Astrocyte of the spinal cord (primary cell): ENCODE measurements at regions not wholly inside any gene's neighbourhood (a gene's known extent, or its start where the extent isn't known, plus 50 kb on each side); places are given as distances from the start of the nearest gene placed in this dataset.

Experiments used
- DNase-seq: peaks from one replicate; pipeline ENCODE4 v3.0.0; 2011; ENCODE audit warnings: low read depth, low spot score
- H3K4me3 ChIP-seq: 2 replicates; pipeline ENCODE4 v1.5.1; 2011; ENCODE audit warnings: low read depth, mild to moderate bottlenecking, low read length, moderate library complexity
- in situ Hi-C: cut with HindIII; loops from 2 replicates; pipeline ENCODE4 v1.10.0; 2017; ENCODE audit warnings: low sequenced_read_pairs
- TF ChIP-seq, protein P1 (sequence below): IDR thresholded peaks from 2 replicates; pipeline ENCODE4 v1.5.1; 2012; ENCODE audit warnings: low read depth, mild to moderate bottlenecking, low read length, inconsistent platforms

DNA sequence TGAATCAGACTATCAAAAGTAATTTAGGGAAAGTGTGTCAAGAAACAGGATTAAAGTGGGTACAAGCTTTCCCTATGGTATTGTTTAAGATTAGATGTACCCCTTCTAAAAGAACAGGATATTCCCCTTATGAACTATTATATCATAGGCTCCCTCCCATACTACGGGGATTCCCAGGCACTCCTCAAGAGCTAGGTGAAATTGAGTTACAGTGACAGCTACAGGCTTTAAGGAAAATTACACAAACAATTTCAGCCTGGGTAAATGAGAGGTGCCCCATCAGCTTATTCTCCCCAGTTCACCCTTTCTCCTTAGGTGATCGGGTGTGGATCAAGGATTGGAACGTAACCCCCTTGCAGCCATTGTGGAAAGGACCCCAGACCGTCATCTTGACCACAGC is 240.8 kb upstream of the CNTN6 start:
- TF ChIP-seq, protein P1, sequence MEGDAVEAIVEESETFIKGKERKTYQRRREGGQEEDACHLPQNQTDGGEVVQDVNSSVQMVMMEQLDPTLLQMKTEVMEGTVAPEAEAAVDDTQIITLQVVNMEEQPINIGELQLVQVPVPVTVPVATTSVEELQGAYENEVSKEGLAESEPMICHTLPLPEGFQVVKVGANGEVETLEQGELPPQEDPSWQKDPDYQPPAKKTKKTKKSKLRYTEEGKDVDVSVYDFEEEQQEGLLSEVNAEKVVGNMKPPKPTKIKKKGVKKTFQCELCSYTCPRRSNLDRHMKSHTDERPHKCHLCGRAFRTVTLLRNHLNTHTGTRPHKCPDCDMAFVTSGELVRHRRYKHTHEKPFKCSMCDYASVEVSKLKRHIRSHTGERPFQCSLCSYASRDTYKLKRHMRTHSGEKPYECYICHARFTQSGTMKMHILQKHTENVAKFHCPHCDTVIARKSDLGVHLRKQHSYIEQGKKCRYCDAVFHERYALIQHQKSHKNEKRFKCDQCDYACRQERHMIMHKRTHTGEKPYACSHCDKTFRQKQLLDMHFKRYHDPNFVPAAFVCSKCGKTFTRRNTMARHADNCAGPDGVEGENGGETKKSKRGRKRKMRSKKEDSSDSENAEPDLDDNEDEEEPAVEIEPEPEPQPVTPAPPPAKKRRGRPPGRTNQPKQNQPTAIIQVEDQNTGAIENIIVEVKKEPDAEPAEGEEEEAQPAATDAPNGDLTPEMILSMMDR = no peak
- in situ Hi-C loops = no loop called here
- H3K4me3 ChIP-seq = no peak overlapping the region
- DNase-seq = no peak

DNA sequence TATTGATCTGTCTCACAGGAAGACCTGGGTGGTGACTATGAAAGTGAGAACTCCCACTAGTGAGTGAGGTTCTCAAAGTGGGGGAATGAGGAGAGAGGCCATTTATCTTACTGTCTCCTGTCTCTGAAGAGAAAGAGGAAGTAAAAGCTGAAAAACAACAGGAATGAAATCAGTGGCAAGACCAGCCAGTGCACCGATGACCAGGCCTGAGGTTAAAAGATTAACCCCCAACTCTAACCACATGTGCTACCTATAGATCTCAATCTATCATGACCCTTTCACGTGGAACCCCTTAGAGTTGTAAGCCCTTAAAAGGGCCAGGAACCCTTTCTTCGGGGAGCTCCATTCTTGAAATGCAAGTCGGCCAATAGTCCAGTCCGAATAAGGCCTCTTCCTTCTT is 239.3 kb upstream of the CNTN6 start:
- no peak overlapping the region for H3K4me3 ChIP-seq
- no peak for DNase-seq
- in situ Hi-C loops = no loop called here
- TF ChIP-seq, protein P1 = no peak

DNA sequence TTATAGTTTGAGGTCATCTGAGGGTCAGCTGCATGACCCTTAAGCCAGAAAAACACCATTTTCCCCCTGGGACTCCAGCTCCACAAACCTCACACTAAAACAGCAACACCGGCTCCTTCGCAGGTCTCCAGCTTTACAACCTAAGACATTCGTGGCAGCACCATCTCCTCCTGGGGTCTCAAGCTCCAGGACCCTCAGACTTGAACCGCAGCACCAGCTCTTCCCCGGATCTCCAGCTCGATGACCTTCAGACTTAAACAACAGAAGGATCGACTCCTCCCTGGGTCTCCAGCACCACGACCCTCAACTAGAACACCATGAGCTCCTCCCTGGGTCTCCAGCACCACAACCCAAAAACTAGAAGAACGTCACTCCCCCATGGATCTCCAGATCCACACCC is 233.7 kb upstream of the CNTN6 start:
- in situ Hi-C loops = no loop called here
- no peak overlapping the region for H3K4me3 ChIP-seq
- TF ChIP-seq, protein P1 = no peak
- no peak for DNase-seq

GRCh38 chr3:861721-862120 is 231.1 kb upstream of the CNTN6 start:
- in situ Hi-C loops = no loop called here
- no peak for DNase-seq
- no peak overlapping the region for H3K4me3 ChIP-seq
- TF ChIP-seq, protein P1 = no peak

DNA sequence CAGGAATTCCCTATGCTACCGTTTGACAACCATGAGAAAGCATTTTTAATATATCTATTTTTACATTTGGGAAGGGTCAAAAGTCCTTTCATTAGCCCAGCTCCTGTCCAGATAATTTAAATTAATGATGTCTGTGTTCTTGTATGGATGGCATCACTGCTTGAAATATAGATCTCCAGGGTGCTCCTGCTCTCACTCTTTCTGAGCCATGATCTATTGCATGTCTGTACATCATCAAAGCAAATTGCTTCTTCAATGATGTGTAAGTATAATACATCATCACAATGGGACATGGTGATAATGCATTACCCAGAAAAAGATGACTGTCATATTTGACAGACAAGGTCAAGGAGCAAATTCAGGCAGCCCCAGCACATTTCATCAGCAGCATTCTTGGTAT is 223.6 kb upstream of the CNTN6 start:
- TF ChIP-seq, protein P1 = no peak
- no peak for DNase-seq
- H3K4me3 ChIP-seq = no peak overlapping the region
- in situ Hi-C loops = no loop called here

- no peak for DNase-seq
- TF ChIP-seq, protein P1 = no peak
- in situ Hi-C loops = no loop called here
- H3K4me3 ChIP-seq = no peak overlapping the region
Measured at GRCh38 chr3:869734-870133, 223.1 kb upstream of the CNTN6 start.

DNA sequence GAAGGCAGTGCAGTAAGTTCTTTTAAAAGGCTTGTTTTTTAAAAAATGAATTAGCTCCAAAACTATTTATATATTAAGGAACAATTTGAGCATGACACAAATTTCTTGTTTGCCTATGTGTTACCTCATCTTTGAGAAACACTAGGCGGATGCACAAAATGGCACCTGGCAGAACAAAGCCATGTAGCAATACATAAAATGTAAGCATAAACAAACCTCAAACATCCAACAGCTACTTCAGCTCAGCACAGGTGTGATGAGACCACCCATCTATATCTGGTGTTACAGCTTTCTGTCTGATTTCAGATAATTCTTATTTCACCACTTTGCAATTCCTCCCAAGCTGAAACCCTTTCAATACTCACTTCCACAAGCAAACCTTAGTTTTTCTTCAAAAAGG is 221.2 kb upstream of the CNTN6 start:
- no peak overlapping the region for H3K4me3 ChIP-seq
- in situ Hi-C loops = no loop called here
- DNase-seq = no peak
- TF ChIP-seq, protein P1 = no peak
